B cell (primary cell): ENCODE measurements at regions not wholly inside any gene's neighbourhood (a gene's known extent, or its start where the extent isn't known, plus 50 kb on each side); places are given as distances from the start of the nearest gene placed in this dataset.

ENCODE experiments used
- ATAC-seq: fragments of 200-7000 bp; cut with Tn5 transposase; one replicate; pipeline ENCODE4 v1.10.0; 2021; ENCODE audit warnings: low read depth, mild to moderate bottlenecking, moderate number of reproducible peaks, moderate library complexity
- CTCF ChIA-PET: fragments of 350-600 bp; sonication (Branson Sonifier 250); formaldehyde crosslinking; loops from one replicate; lab custom pipeline; 2021; ENCODE audit warnings: antibody characterized with exemption, inconsistent platforms; lab: Charles Lee
- POLR2A ChIA-PET: fragments of 350-600 bp; sonication (Branson Sonifier 250); formaldehyde crosslinking; loops from one replicate; lab custom pipeline; 2021; ENCODE audit warnings: antibody characterized with exemption; lab: Charles Lee
- DNase-seq: peaks from one replicate; pipeline ENCODE4 v3.0.0; 2013
- H2AFZ ChIP-seq: 2 replicates; pipeline ENCODE4 v1.6.1; 2012; ENCODE audit warnings: mild to moderate bottlenecking, low read depth, low read length; ENCODE audit not compliant: insufficient read depth, poor library complexity, severe bottlenecking
- H3K27ac ChIP-seq, 2 donors: 1 replicate in 1 of 2; 2 replicates in 1 of 2; pipeline ENCODE4 v1.5.1; 2012 to 2013; ENCODE audit warnings: low read length in 2 of 2, mild to moderate bottlenecking in 2 of 2, moderate library complexity in 1 of 2
- H3K27me3 ChIP-seq, 4 experiments: fragments of 200-600 bp in 1 of 4; sonication (generic) in 1 of 4; replicated peaks in 1 of 4; 1 replicate in 2 of 4; 2 replicates in 2 of 4; pipeline versions ENCODE4 v1.6.1 to v1.7.0; 2013 to 2016; ENCODE audit warnings: low read length in 3 of 4, mild to moderate bottlenecking in 2 of 4, mixed read lengths in 1 of 4, moderate library complexity in 1 of 4; ENCODE audit not compliant: insufficient read depth in 4 of 4, control insufficient read depth in 3 of 4; ENCODE audit errors: control extremely low read depth in 1 of 4
- H3K36me3 ChIP-seq, 2 experiments: replicated peaks in 1 of 2; 1 replicate in 1 of 2; 2 replicates in 1 of 2; pipeline versions ENCODE4 v1.6.1 to v1.7.1; 2013; ENCODE audit warnings: low read length in 1 of 2; ENCODE audit not compliant: insufficient read depth in 2 of 2, control insufficient read depth in 1 of 2; ENCODE audit errors: control extremely low read depth in 1 of 2, extremely low read depth in 1 of 2
- H3K4me1 ChIP-seq, 2 donors: fragments of 200-600 bp in 1 of 2; sonication (generic) in 1 of 2; 1 replicate in 1 of 2; 2 replicates in 1 of 2; pipeline versions ENCODE4 v1.5.1 to v1.6.1; 2013 to 2017; ENCODE audit warnings: low read length in 2 of 2; ENCODE audit not compliant: control insufficient read depth in 2 of 2, insufficient read depth in 2 of 2
- H3K4me2 ChIP-seq: replicated peaks from 2 replicates; pipeline ENCODE3; 2012; ENCODE audit warnings: mild to moderate bottlenecking, low read depth, low read length; ENCODE audit not compliant: poor library complexity, severe bottlenecking
- H3K4me3 ChIP-seq, 5 experiments: fragments of 200-600 bp in 1 of 5; sonication (generic) in 1 of 5; 1 replicate in 3 of 5; 2 replicates in 2 of 5; pipeline versions ENCODE4 v1.5.1 to v1.7.0; 2011 to 2016; ENCODE audit warnings: low read length in 4 of 5, mild to moderate bottlenecking in 4 of 5, low read depth in 2 of 5, control low read depth in 1 of 5, moderate library complexity in 1 of 5; ENCODE audit not compliant: insufficient read depth in 1 of 5; ENCODE audit errors: control extremely low read depth in 1 of 5, extremely low read depth in 1 of 5
- H3K79me2 ChIP-seq: fragments of 200-600 bp; sonication (generic); one replicate; pipeline ENCODE4 v1.6.0; 2016; ENCODE audit warnings: low read length; ENCODE audit not compliant: control insufficient read depth, insufficient read depth
- H3K9ac ChIP-seq: fragments of 200-600 bp; sonication (generic); 2 replicates; pipeline ENCODE4 v1.6.1; 2017; ENCODE audit warnings: mild to moderate bottlenecking, low read length, moderate library complexity
- H3K9me3 ChIP-seq, 3 donors: one replicate each; pipeline versions ENCODE4 v1.6.1 to v1.7.1; 2013; ENCODE audit warnings: low read length in 2 of 3; ENCODE audit not compliant: control insufficient read depth in 2 of 3, insufficient read depth in 1 of 3; ENCODE audit errors: control extremely low read depth in 1 of 3
- H4K20me1 ChIP-seq: 2 replicates; pipeline ENCODE4 v1.6.0; 2012; ENCODE audit warnings: mild to moderate bottlenecking, low read length; ENCODE audit not compliant: insufficient read depth, control insufficient read depth, poor library complexity, severe bottlenecking
- H3K27ac Mint-ChIP-seq: one replicate; pipeline ENCODE4 v1.8.0; 2021; ENCODE audit warnings: mixed read lengths
- H3K27me3 Mint-ChIP-seq: one replicate; pipeline ENCODE4 v1.8.0; 2021; ENCODE audit warnings: mixed read lengths
- H3K4me1 Mint-ChIP-seq: one replicate; pipeline ENCODE4 v1.8.0; 2021; ENCODE audit warnings: mixed read lengths
- H3K4me3 Mint-ChIP-seq: one replicate; pipeline ENCODE4 v1.8.0; 2021; ENCODE audit warnings: mixed read lengths
- H3K9me3 Mint-ChIP-seq: one replicate; pipeline ENCODE4 v1.8.0; 2022; ENCODE audit warnings: mixed read lengths; ENCODE audit not compliant: insufficient read depth
- EZH2 ChIP-seq: IDR thresholded peaks from 2 replicates; pipeline ENCODE4 v1.6.1; 2012; ENCODE audit warnings: borderline replicate concordance, low read depth, mild to moderate bottlenecking, moderate library complexity, low read length; ENCODE audit not compliant: insufficient read depth, poor library complexity, severe bottlenecking
- WGBS: methylation state at CpG from one replicate; pipeline ENCODE4 v1.1.5; 2013; ENCODE audit warnings: missing lambda C conversion rate; ENCODE audit not compliant: insufficient coverage; 5-methylcytosine and 5-hydroxymethylcytosine counted together
- intact Hi-C: fragments of 100-400 bp; cut with micrococcal nuclease; formaldehyde crosslinking; loops from one replicate; pipeline ENCODE4 v1.10.0; 2022
- TF ChIP-seq, protein P1 (sequence below): fragments of 200-600 bp; IDR thresholded peaks from one replicate; pipeline ENCODE4 v1.8.0; 2022; ENCODE audit warnings: antibody characterized with exemption, mild to moderate bottlenecking

DNA sequence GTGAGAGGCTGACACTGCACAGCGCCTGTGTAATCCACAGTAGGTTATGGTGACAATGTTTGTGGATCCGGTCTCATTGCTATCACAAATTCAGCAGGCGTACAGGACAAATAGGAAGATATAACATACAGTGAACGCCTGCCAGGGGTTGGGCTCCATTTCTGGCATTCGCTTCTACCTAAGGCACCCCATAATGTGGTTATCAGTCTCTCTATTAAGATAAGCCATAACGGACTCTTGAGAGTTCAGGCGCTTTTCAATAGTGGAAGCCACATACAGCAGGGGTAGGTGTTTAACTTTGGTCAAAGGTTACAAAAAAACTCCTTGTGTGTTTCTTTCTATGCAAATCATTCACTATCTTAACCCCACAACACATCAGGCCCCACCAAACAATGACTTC lies 72.8 kb downstream of the SIPA1L2 start:
- no peaks in the 10 kb centered on the region for H3K4me1 ChIP-seq
- Mint-ChIP-seq H3K4me1 (no peaks in the 10 kb centered on the region), H3K27ac (no peak overlapping the region), H3K27me3 (peaks cover 4% of the 10 kb centered on the region), H3K4me3 (no peak overlapping the region), H3K9me3 (no peaks in the 10 kb centered on the region)
- ChIA-PET POLR2A (no interaction called here), CTCF (interaction anchor here (0.7 kb wide), 1 partner anchor 23 kb away, joined by 3 read pairs; no protein-coding TSS in a partner anchor)
- H3K9ac ChIP-seq, result no peak overlapping the region
- no peak overlapping the region for H3K4me3 ChIP-seq
- ATAC-seq, result no peak
- no peaks in the 10 kb centered on the region for H3K9me3 ChIP-seq
- no peaks in the 10 kb centered on the region for H3K79me2 ChIP-seq
- H3K4me2 ChIP-seq, result no peak overlapping the region
- no peak overlapping the region for H3K27ac ChIP-seq
- no peaks in the 10 kb centered on the region for H4K20me1 ChIP-seq
- DNase-seq, result no peak
- WGBS, result 94% methylated on average over 3 of the region's 7 CpGs
- intact Hi-C loops, result no loop called here
- H3K27me3 ChIP-seq, result peaks cover 0 to 5% (median 0%) of the 10 kb centered on the region in 4 experiments
- TF ChIP-seq, protein P1, sequence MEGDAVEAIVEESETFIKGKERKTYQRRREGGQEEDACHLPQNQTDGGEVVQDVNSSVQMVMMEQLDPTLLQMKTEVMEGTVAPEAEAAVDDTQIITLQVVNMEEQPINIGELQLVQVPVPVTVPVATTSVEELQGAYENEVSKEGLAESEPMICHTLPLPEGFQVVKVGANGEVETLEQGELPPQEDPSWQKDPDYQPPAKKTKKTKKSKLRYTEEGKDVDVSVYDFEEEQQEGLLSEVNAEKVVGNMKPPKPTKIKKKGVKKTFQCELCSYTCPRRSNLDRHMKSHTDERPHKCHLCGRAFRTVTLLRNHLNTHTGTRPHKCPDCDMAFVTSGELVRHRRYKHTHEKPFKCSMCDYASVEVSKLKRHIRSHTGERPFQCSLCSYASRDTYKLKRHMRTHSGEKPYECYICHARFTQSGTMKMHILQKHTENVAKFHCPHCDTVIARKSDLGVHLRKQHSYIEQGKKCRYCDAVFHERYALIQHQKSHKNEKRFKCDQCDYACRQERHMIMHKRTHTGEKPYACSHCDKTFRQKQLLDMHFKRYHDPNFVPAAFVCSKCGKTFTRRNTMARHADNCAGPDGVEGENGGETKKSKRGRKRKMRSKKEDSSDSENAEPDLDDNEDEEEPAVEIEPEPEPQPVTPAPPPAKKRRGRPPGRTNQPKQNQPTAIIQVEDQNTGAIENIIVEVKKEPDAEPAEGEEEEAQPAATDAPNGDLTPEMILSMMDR, result no peak
- no peak for TF ChIP-seq EZH2
- no peak overlapping the region for H2AFZ ChIP-seq
- no peaks in the 10 kb centered on the region for H3K36me3 ChIP-seq

DNA sequence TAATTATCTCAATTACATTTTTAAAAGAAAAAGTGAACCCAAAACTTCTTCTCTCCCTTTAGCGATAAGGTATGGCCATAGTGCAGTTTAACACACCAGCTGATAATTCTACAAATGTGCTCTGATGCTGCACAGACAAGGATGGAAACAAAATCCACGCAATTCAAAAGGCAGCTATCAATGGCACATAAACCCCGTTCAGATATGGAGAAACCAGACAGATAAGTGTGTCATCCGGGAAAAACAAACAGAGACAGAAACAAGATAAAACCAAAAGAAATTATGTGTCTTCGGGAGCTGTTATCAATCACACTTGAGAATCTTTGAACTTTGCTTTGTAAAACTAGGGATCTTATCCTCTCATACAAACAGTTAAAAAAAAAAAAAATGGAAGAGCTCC lies 73.6 kb downstream of the SIPA1L2 start:
- peaks cover 0 to 5% (median 0%) of the 10 kb centered on the region in 4 experiments for H3K27me3 ChIP-seq
- ChIA-PET POLR2A (no interaction called here), CTCF (interaction anchor here (0.7 kb wide), 1 partner anchor 22 kb away, joined by 3 read pairs; no protein-coding TSS in a partner anchor)
- H3K27me3 Mint-ChIP-seq, result peaks cover 4% of the 10 kb centered on the region
- no peaks in the 10 kb centered on the region for H4K20me1 ChIP-seq
- WGBS, result 84% methylated on average over 3 of the region's 5 CpGs
- DNase-seq (no peak), ATAC-seq (no peak)
- no peak overlapping the region for H2AFZ ChIP-seq
- H3K4me1 ChIP-seq, result no peaks in the 10 kb centered on the region
- no peaks in the 10 kb centered on the region for H3K36me3 ChIP-seq
- no peaks in the 10 kb centered on the region for H3K4me1 Mint-ChIP-seq
- H3K79me2 ChIP-seq, result no peaks in the 10 kb centered on the region
- H3K9me3 ChIP-seq, result no peaks in the 10 kb centered on the region
- intact Hi-C loops, result no loop called here
- no peak overlapping the region for H3K4me2 ChIP-seq
- H3K27ac ChIP-seq, result no peak overlapping the region
- H3K9me3 Mint-ChIP-seq, result no peaks in the 10 kb centered on the region
- no peak overlapping the region for H3K27ac Mint-ChIP-seq
- H3K4me3 ChIP-seq, result no peak overlapping the region
- TF ChIP-seq, protein P1, result no peak
- H3K4me3 Mint-ChIP-seq, result no peak overlapping the region
- H3K9ac ChIP-seq, result no peak overlapping the region
